Heart left ventricle (tissue), 16 donors: ENCODE measurements at regions not wholly inside any gene's neighbourhood (a gene's known extent, or its start where the extent isn't known, plus 50 kb on each side); places are given as distances from the start of the nearest gene placed in this dataset.

Source experiments
- ATAC-seq, 4 donors: fragments of 200-7000 bp; cut with Tn5 transposase; one replicate each; pipeline ENCODE4 v1.9.1; 2020 to 2022; ENCODE audit warnings: moderate library complexity in 4 of 4, mild to moderate bottlenecking in 3 of 4, moderate number of reproducible peaks in 1 of 4
- DNase-seq, 5 donors: peaks; one replicate each; pipeline ENCODE4 v3.0.0-alpha.2; 2020
- H3K27ac ChIP-seq, 12 donors: fragments of 200-600 bp; sonication (generic) in 4 of 12; one replicate each; pipeline versions ENCODE4 v1.5.0 to v1.8.0; 2016 to 2022; ENCODE audit warnings: mild to moderate bottlenecking in 2 of 12
- H3K27me3 ChIP-seq, 9 donors: fragments of 200-600 bp; sonication (generic) in 2 of 9; one replicate each; pipeline versions ENCODE4 v1.5.1 to v1.8.0; 2016 to 2022; ENCODE audit warnings: mild to moderate bottlenecking in 3 of 9
- H3K36me3 ChIP-seq, 9 donors: fragments of 200-600 bp; sonication (generic) in 2 of 9; one replicate each; pipeline versions ENCODE4 v1.5.0 to v1.8.0; 2018 to 2022; ENCODE audit warnings: mild to moderate bottlenecking in 2 of 9
- H3K4me1 ChIP-seq, 12 donors: fragments of 200-600 bp; sonication (generic) in 4 of 12; one replicate each; pipeline versions ENCODE4 v1.5.0 to v1.8.0; 2016 to 2022; ENCODE audit warnings: mild to moderate bottlenecking in 3 of 12
- H3K4me3 ChIP-seq, 12 donors: fragments of 200-600 bp; sonication (generic) in 4 of 12; one replicate each; pipeline versions ENCODE4 v1.5.0 to v1.8.0; 2017 to 2022; ENCODE audit warnings: mild to moderate bottlenecking in 9 of 12, moderate library complexity in 4 of 12
- H3K9me3 ChIP-seq, 12 donors: fragments of 200-600 bp; sonication (generic) in 4 of 12; one replicate each; pipeline versions ENCODE4 v1.5.0 to v1.8.0; 2016 to 2022; ENCODE audit warnings: mild to moderate bottlenecking in 1 of 12
- POLR2A ChIP-seq, 2 donors: fragments of 450-650 bp; IDR thresholded peaks; one replicate each; pipeline ENCODE4 v1.6.1; 2017; ENCODE audit warnings: antibody characterized with exemption in 2 of 2, mild to moderate bottlenecking in 2 of 2, moderate library complexity in 2 of 2
- WGBS, 4 donors: extraction: QIAGEN DNeasy Blood & Tissue Kit in 2 of 4; methylation state at CpG; one replicate each; pipeline versions ENCODE4 v1.1.5 to v1.1.7; 2013 to 2018; 5-methylcytosine and 5-hydroxymethylcytosine counted together
- intact Hi-C, 10 donors: fragments of 100-400 bp; cut with DNase I; formaldehyde crosslinking; loops; one replicate each; pipeline versions ENCODE4 v1.11.1 to v1.14.2; 2022
- TF ChIP-seq, protein P1 (sequence below), 12 donors: fragments of 200-600 bp; sonication (generic) in 4 of 12; IDR thresholded peaks; one replicate each; pipeline versions ENCODE4 v1.5.0 to v1.8.0; 2018 to 2022; ENCODE audit warnings: antibody characterized with exemption in 12 of 12, mild to moderate bottlenecking in 5 of 12
- donor health status: ischemic (EF 13 %, LVEDD 7.1; RV severe dilation, severe dysfunction).
- donor health status: healthy with polysubstance abuse.
- donor health status: DM: no; HTN: yes; CAD: no.
- donor health status: DM: no; HTN: no; CAD: no.
- donor health status: ischemic (EF 25% LVEDD 6.9; RV normal size, moderate dysfunction).
- donor health status: ischemic (EF 25% LVEDD 5.7; RV mildly dilated, moderate dysfunction).
- donor health status: healthy.
- donor health status: DM: yes; HTN: yes; CAD: no.
- donor health status: ischemic (EF 35%, LVEDD 5.7; RV mildly dilated, moderate dysfunction).
- donor health status: nonischemic (EF 11% LVEDD 7.7; RV severe dilation, severe dysfunction).
- donor health status: DM: yes; HTN: yes; CAD: no.
- donor health status: PGD.
- donor health status: ischemic (EF 29% LVEDD 5.4; RV normal size, mild dysfunction).
- donor health status: nonischemic (EF 23%, LVEDD 6.1; RV moderate dilation, normal function).

DNA sequence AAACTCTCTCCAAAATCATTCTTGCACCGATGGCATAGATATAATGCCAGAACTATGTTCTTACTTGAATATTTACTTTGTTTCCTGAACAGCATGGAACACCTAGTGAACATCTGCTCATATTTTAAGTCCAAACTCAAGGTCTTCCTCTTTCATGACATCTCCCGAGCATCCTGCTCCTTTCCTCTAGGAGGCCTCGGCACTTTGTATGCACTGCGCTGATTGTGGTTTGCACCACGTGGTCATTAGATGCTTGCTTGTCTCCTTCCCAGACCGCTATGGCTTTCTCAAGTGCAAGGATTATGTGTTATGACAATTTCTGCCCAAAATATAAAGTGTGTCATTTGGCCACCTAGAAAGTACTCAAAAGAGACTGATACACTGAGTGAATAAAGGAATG is 912.0 kb downstream of the GALC start:
- H3K27me3 ChIP-seq = no peaks in the 10 kb centered on the region
- no peaks in the 10 kb centered on the region for H3K4me1 ChIP-seq
- no peaks in the 10 kb centered on the region for H3K36me3 ChIP-seq
- H3K27ac ChIP-seq = no peak overlapping the region
- no peaks in the 10 kb centered on the region for H3K9me3 ChIP-seq
- ATAC-seq (no peak), DNase-seq (no peak)
- intact Hi-C loops = no loop called here
- TF ChIP-seq, protein P1, sequence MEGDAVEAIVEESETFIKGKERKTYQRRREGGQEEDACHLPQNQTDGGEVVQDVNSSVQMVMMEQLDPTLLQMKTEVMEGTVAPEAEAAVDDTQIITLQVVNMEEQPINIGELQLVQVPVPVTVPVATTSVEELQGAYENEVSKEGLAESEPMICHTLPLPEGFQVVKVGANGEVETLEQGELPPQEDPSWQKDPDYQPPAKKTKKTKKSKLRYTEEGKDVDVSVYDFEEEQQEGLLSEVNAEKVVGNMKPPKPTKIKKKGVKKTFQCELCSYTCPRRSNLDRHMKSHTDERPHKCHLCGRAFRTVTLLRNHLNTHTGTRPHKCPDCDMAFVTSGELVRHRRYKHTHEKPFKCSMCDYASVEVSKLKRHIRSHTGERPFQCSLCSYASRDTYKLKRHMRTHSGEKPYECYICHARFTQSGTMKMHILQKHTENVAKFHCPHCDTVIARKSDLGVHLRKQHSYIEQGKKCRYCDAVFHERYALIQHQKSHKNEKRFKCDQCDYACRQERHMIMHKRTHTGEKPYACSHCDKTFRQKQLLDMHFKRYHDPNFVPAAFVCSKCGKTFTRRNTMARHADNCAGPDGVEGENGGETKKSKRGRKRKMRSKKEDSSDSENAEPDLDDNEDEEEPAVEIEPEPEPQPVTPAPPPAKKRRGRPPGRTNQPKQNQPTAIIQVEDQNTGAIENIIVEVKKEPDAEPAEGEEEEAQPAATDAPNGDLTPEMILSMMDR (IDR thresholded peaks at IDR 0.05) = no peak
- TF ChIP-seq POLR2A (IDR thresholded peaks at IDR 0.05) = no peak
- no peak overlapping the region for H3K4me3 ChIP-seq
- WGBS, 4 donors = 76 to 82% (median 81%) methylated on average over 6 of the region's 6 CpGs

DNA sequence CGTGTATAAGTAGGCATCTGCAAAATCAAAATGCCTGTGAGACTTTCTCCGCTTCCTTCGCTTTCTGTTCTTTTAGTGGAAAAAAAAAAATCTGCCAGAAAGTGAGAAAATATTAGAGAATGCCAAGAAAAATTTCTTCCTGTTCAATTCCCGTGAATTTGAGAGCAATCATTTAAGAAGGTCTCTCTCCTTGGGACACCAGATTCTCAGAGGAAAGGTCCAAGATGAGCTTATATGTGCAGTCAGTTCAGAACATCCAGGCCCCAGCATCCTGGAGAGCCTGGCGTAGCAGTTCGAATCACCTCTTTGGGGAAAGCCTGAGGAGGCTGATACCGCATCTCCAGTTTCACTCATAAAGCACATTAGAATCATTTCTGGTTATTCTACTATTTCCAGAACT is 912.8 kb downstream of the GALC start:
- WGBS, 4 donors = 76 to 80% (median 79%) methylated on average over 7 of the region's 7 CpGs
- H3K36me3 ChIP-seq = no peaks in the 10 kb centered on the region
- TF ChIP-seq POLR2A (IDR thresholded peaks at IDR 0.05) = no peak
- TF ChIP-seq, protein P1 (IDR thresholded peaks at IDR 0.05) = no peak
- DNase-seq (no peak), ATAC-seq (no peak)
- no peaks in the 10 kb centered on the region for H3K27me3 ChIP-seq
- no peak overlapping the region for H3K27ac ChIP-seq
- no peak overlapping the region for H3K4me3 ChIP-seq
- no peaks in the 10 kb centered on the region for H3K9me3 ChIP-seq
- intact Hi-C loops = no loop called here
- no peaks in the 10 kb centered on the region for H3K4me1 ChIP-seq

DNA sequence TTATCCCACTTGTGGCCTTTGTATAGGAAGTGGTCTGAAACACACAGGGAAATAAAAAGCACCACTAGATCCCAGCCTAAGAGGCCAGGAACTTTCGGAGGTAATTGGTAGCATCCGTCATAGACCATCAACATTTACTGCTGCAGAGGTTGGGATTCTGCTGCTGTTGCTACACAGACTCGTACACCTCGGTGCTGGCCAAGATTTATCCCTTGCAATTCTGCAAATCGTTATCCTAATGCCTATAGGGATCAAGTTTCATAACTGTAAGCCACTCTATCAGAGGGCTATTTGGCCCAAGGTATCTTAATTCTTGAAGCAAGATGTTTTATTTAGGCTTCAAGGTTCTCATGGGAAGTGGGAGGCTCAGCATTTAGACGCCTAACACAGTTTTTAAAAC is 913.6 kb downstream of the GALC start:
- DNase-seq (no peak), ATAC-seq (no peak)
- H3K9me3 ChIP-seq = no peaks in the 10 kb centered on the region
- WGBS, 4 donors = 60 to 72% (median 68%) methylated on average over 6 of the region's 6 CpGs
- no peaks in the 10 kb centered on the region for H3K36me3 ChIP-seq
- H3K4me1 ChIP-seq = no peaks in the 10 kb centered on the region
- H3K27ac ChIP-seq = no peak overlapping the region
- H3K27me3 ChIP-seq = no peaks in the 10 kb centered on the region
- TF ChIP-seq, protein P1 (IDR thresholded peaks at IDR 0.05) = no peak
- no peak for TF ChIP-seq POLR2A (IDR thresholded peaks at IDR 0.05)
- no peak overlapping the region for H3K4me3 ChIP-seq
- intact Hi-C loops = no loop called here

DNA sequence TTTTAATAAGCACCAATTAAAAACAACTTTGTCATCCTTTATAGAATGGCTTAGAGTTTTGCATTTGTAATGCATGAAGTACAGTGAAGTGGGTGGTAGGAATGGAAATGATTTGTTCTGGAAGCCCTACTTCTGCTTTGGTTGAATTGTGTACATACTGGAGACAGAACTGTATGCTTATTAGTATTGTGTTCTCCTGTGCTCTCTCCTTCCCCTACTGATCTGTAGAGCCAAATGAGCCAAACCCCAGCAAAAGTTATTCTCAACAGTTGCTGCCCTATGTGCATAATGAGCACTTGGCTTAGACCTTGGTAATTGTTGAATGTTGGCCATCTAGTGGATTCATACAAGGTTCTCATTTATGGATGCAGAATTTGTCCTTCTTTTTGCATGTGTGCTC is 916.1 kb downstream of the GALC start:
- ATAC-seq = no peak
- Histone ChIP-seq H3K9me3 (no peaks in the 10 kb centered on the region), H3K4me1 (no peaks in the 10 kb centered on the region), H3K27me3 (no peaks in the 10 kb centered on the region), H3K4me3 (no peak overlapping the region), H3K27ac (no peak overlapping the region), H3K36me3 (no peaks in the 10 kb centered on the region)
- no peak for DNase-seq
- no peak for TF ChIP-seq POLR2A (IDR thresholded peaks at IDR 0.05)
- TF ChIP-seq, protein P1 (IDR thresholded peaks at IDR 0.05) = no peak
- intact Hi-C loops = no loop called here
